Adipocyte (in vitro differentiated cells): ENCODE measurements at regions not wholly inside any gene's neighbourhood (a gene's known extent, or its start where the extent isn't known, plus 50 kb on each side); places are given as distances from the start of the nearest gene placed in this dataset.
"Not testable (repeated sequence)": the region's sequence is repeated elsewhere in the genome, so short reads cannot be mapped to it uniquely, and the experiment has no call there.

Experiments
- DNase-seq: peaks from one replicate; pipeline ENCODE4 v3.0.0-alpha.2; 2015; ENCODE audit warnings: low read depth
- H3K27me3 ChIP-seq: replicated peaks from 2 replicates; pipeline ENCODE4 v1.7.0; 2013; ENCODE audit warnings: mild to moderate bottlenecking, low read length, moderate library complexity; ENCODE audit not compliant: control insufficient read depth, insufficient read depth
- H3K36me3 ChIP-seq: 2 replicates; pipeline ENCODE4 v1.7.0; 2013; ENCODE audit warnings: low read length, mild to moderate bottlenecking, moderate library complexity; ENCODE audit not compliant: control insufficient read depth, insufficient read depth, severe bottlenecking
- H3K4me1 ChIP-seq: 2 replicates; pipeline ENCODE4 v1.7.0; 2013; ENCODE audit warnings: mild to moderate bottlenecking, low read length, moderate library complexity; ENCODE audit not compliant: control insufficient read depth, insufficient read depth
- H3K4me3 ChIP-seq: 2 replicates; pipeline ENCODE4 v1.7.0; 2013; ENCODE audit warnings: mild to moderate bottlenecking, low read length, moderate library complexity
- H3K9ac ChIP-seq: 2 replicates; pipeline ENCODE4 v1.7.0; 2013; ENCODE audit warnings: mild to moderate bottlenecking, low read length, moderate library complexity
- H3K9me3 ChIP-seq: 2 replicates; pipeline ENCODE4 v1.7.0; 2013; ENCODE audit warnings: mild to moderate bottlenecking, low read length, moderate library complexity; ENCODE audit not compliant: control insufficient read depth

DNA sequence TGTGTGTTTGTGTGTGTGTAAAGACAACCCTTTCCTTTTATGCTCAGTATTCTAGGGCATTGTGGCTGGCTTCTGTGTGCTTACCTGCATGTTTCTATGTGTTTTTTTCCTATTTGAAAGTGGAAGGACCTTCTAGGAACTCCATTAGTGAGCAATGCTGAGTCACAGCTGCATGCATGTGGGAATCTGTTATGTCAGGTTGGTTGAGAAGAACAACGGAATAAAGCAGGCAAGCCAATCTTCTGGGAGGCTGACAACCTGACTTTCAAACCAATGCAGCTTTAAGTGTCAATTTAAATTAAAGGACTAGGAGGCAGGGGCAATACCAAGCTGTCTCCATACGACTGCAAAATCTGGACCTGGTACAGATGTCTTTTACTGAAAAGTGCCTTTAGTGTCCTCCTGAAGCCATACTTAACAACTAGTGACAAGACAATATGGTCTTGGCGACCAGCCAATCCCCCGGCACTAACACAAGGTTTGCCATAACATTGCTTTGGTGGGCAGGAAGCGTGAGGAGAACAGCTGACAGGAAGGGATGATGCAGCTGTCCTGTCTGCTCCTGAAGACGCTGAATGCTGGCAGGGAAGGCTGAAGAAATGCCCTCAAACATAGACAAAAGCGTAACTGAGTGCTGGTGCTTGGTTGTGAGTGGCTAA, 514.7 kb upstream of the CDH7 start:
- H3K27me3 ChIP-seq: no peaks in the 10 kb centered on the region
- DNase-seq: no peak
- no peaks in the 10 kb centered on the region for H3K4me1 ChIP-seq

DNA sequence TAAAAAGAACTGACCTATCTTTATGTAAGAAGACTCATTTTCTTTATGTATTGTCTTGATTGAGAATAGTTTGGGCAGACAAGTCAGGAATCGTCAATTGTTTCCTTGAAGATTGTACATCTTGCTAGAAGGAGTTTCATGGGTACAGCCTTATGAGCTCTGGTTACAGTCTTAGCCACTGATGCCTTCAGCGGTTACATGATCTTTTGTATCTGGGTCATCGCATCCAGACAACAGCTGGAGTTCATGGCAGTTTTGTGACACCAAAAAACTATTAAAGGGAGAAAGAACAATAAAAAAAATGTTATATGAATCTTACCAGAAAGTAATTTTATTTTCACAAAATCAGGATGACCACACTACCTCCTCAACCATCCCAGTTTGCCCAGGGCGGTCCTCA, 520.5 kb upstream of the CDH7 start:
- DNase-seq: no peak

More for the DNA sequence above, 514.7 kb upstream of the CDH7 start:
- no peak overlapping the region for H3K4me3 ChIP-seq
- H3K36me3 ChIP-seq: no peaks in the 10 kb centered on the region
- H3K9ac ChIP-seq: no peak overlapping the region
- no peaks in the 10 kb centered on the region for H3K9me3 ChIP-seq

GRCh38 chr18:65227970-65228369, 522.8 kb upstream of the CDH7 start:
- H3K4me1 ChIP-seq: no peaks in the 10 kb centered on the region
- H3K27me3 ChIP-seq: no peaks in the 10 kb centered on the region
- H3K9me3 ChIP-seq: no peaks in the 10 kb centered on the region
- no peak overlapping the region for H3K4me3 ChIP-seq
- no peaks in the 10 kb centered on the region for H3K36me3 ChIP-seq
- DNase-seq: no peak
- no peak overlapping the region for H3K9ac ChIP-seq

More for the DNA sequence above, 520.5 kb upstream of the CDH7 start:
- Histone ChIP-seq H3K4me3 (no peak overlapping the region), H3K9me3 (no peaks in the 10 kb centered on the region), H3K36me3 (no peaks in the 10 kb centered on the region), H3K27me3 (no peaks in the 10 kb centered on the region), H3K4me1 (no peaks in the 10 kb centered on the region), H3K9ac (no peak overlapping the region)

GRCh38 chr18:65221736-65222135, 529.1 kb upstream of the CDH7 start:
- H3K27me3 ChIP-seq: no peaks in the 10 kb centered on the region
- H3K36me3 ChIP-seq: no peaks in the 10 kb centered on the region
- no peak for DNase-seq
- no peaks in the 10 kb centered on the region for H3K4me1 ChIP-seq
- no peaks in the 10 kb centered on the region for H3K9me3 ChIP-seq
- no peak overlapping the region for H3K4me3 ChIP-seq
- H3K9ac ChIP-seq: no peak overlapping the region

- no peaks in the 10 kb centered on the region for H3K9me3 ChIP-seq
- no peak overlapping the region for H3K9ac ChIP-seq
- no peaks in the 10 kb centered on the region for H3K4me1 ChIP-seq
- H3K27me3 ChIP-seq: no peaks in the 10 kb centered on the region
- H3K36me3 ChIP-seq: no peaks in the 10 kb centered on the region
- no peak for DNase-seq
- H3K4me3 ChIP-seq: no peak overlapping the region
Measured at GRCh38 chr18:65221115-65221514, 529.7 kb upstream of the CDH7 start.

- no peaks in the 10 kb centered on the region for H3K4me1 ChIP-seq
- no peak overlapping the region for H3K4me3 ChIP-seq
- no peak overlapping the region for H3K9ac ChIP-seq
- H3K36me3 ChIP-seq: no peaks in the 10 kb centered on the region
- no peaks in the 10 kb centered on the region for H3K9me3 ChIP-seq
- H3K27me3 ChIP-seq: no peaks in the 10 kb centered on the region
- DNase-seq: no peak
Measured at GRCh38 chr18:65215865-65216466, 534.8 kb upstream of the CDH7 start.

DNA sequence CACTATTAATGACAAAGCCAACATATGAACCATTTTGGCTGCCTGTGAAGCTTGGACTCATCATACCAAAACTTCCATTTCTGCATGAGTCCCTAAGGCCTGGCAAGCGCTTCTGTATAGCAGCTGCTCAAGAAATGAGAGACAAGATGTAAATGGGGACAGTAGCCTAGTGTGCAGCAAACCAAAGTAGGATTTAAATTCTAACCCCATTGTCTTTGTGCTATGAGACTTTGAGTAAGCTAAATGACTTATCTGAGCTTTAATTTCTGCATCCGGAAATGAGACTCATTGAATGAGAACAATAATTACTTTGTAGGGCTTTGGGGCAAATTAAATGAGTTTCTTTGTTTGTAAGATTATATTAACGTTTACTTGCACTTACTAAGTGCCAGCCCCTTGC, 536.4 kb upstream of the CDH7 start:
- no peak for DNase-seq
- Histone ChIP-seq H3K4me3 (no peak overlapping the region), H3K9ac (no peak overlapping the region), H3K9me3 (no peaks in the 10 kb centered on the region), H3K27me3 (no peaks in the 10 kb centered on the region), H3K4me1 (no peaks in the 10 kb centered on the region), H3K36me3 (no peaks in the 10 kb centered on the region)

DNA sequence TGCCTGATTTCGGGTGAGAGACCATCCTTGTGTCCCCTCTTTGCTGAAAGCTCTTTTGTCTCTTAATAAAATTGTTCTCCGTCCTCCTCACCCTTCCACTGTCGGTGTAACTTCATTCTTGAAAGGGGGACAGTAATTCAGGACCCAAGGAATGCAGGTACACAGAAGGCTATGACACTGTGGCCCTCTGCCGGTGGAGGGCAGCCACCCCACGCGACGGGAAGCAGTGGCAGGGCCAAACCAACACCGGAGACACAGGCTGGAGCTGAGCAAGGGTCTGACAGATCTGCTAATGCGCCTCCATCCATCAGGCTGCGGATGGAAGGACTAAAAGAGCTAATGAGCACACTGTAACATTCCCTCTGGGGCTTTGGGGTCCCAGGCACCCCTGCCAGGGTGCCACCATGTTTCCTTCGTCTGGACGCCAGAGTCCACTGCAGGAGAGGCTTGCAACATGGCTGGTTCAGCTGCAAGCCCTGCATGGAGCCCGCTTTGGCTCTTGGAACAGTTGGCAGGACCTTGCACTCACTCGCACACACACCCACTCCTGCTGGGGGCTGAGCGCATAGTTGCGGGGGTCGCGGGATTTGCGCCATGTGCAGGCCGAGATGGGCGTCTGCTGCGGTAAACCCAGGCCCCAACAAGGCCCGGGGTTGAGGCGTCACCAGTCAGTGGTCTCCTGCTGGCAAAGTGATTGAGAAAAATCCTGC, 544.1 kb upstream of the CDH7 start:
- Histone ChIP-seq H3K4me3 (no peak overlapping the region), H3K36me3 (no peaks in the 10 kb centered on the region), H3K27me3 (no peaks in the 10 kb centered on the region), H3K9ac (no peak overlapping the region), H3K9me3 (no peaks in the 10 kb centered on the region), H3K4me1 (no peaks in the 10 kb centered on the region)
- DNase-seq: no peak

GRCh38 chr18:65202091-65202490, 548.7 kb upstream of the CDH7 start:
- H3K9ac ChIP-seq: no peak overlapping the region
- no peaks in the 10 kb centered on the region for H3K9me3 ChIP-seq
- H3K36me3 ChIP-seq: no peaks in the 10 kb centered on the region
- H3K4me1 ChIP-seq: no peaks in the 10 kb centered on the region
- no peak overlapping the region for H3K4me3 ChIP-seq
- H3K27me3 ChIP-seq: no peaks in the 10 kb centered on the region
- DNase-seq: no peak

- no peak for DNase-seq
- H3K36me3 ChIP-seq: no peaks in the 10 kb centered on the region
- no peaks in the 10 kb centered on the region for H3K4me1 ChIP-seq
- peaks cover 6% of the 10 kb centered on the region for H3K9me3 ChIP-seq
- no peak overlapping the region for H3K9ac ChIP-seq
- H3K4me3 ChIP-seq: no peak overlapping the region
- H3K27me3 ChIP-seq: no peaks in the 10 kb centered on the region
Measured at GRCh38 chr18:65175681-65176080, 575.1 kb upstream of the CDH7 start.

GRCh38 chr18:65162086-65162485, 588.7 kb upstream of the CDH7 start:
- DNase-seq, H3K4me3 ChIP-seq, H3K4me1 ChIP-seq, H3K9ac ChIP-seq, H3K27me3 ChIP-seq, H3K36me3 ChIP-seq, H3K9me3 ChIP-seq: not testable (repeated sequence)
